CD4-positive, alpha-beta T cell (primary cell): ENCODE measurements at regions not wholly inside any gene's neighbourhood (a gene's known extent, or its start where the extent isn't known, plus 50 kb on each side); places are given as distances from the start of the nearest gene placed in this dataset.

Experiments
- ATAC-seq: fragments of 200-7000 bp; cut with Tn5 transposase; one replicate; pipeline ENCODE4 v1.10.0; 2022; ENCODE audit warnings: mild to moderate bottlenecking; ENCODE audit not compliant: poor library complexity
- CTCF ChIA-PET: fragments of 350-600 bp; sonication (Branson Sonifier 250); formaldehyde crosslinking; loops from one replicate; lab custom pipeline; 2021; ENCODE audit warnings: antibody characterized with exemption, inconsistent platforms; lab: Charles Lee
- POLR2A ChIA-PET: fragments of 350-600 bp; sonication (Branson Sonifier 250); formaldehyde crosslinking; loops from one replicate; lab custom pipeline; 2021; ENCODE audit warnings: antibody characterized with exemption, inconsistent platforms; lab: Charles Lee
- DNase-seq, 14 experiments: peaks; one replicate each; pipeline ENCODE4 v3.0.0-alpha.2; 2013 to 2020; ENCODE audit warnings: mixed read lengths in 2 of 14
- H3K27ac ChIP-seq, 2 donors: one replicate each; pipeline versions ENCODE4 v1.5.1 to v1.7.0; 2013; ENCODE audit warnings: low read length in 2 of 2, low read depth in 1 of 2, mild to moderate bottlenecking in 1 of 2
- H3K27me3 ChIP-seq, 2 experiments: 1 replicate in 1 of 2; 2 replicates in 1 of 2; pipeline versions ENCODE4 v1.6.1 to v1.7.0; 2013; ENCODE audit warnings: low read length in 2 of 2, control low read depth in 1 of 2, mild to moderate bottlenecking in 1 of 2, moderate library complexity in 1 of 2; ENCODE audit not compliant: insufficient read depth in 2 of 2, control insufficient read depth in 1 of 2
- H3K36me3 ChIP-seq: one replicate; pipeline ENCODE4 v1.6.1; 2013; ENCODE audit warnings: low read length, control low read depth; ENCODE audit not compliant: insufficient read depth
- H3K4me1 ChIP-seq: one replicate; pipeline ENCODE4 v1.6.1; 2013; ENCODE audit warnings: low read length, control low read depth; ENCODE audit not compliant: insufficient read depth
- H3K4me3 ChIP-seq: one replicate; pipeline ENCODE4 v1.5.1; 2013; ENCODE audit warnings: mild to moderate bottlenecking, low read length, moderate library complexity
- H3K9me3 ChIP-seq, 2 experiments: 1 replicate in 1 of 2; 2 replicates in 1 of 2; pipeline versions ENCODE4 v1.6.1 to v1.7.0; 2013; ENCODE audit warnings: low read length in 2 of 2, mild to moderate bottlenecking in 2 of 2, control low read depth in 1 of 2, moderate library complexity in 1 of 2; ENCODE audit not compliant: control insufficient read depth in 1 of 2, insufficient read depth in 1 of 2
- H3K27ac Mint-ChIP-seq: one replicate; pipeline ENCODE4 v1.8.0; 2020; ENCODE audit warnings: mixed read lengths
- H3K27me3 Mint-ChIP-seq: one replicate; pipeline ENCODE4 v1.8.0; 2021; ENCODE audit warnings: mixed read lengths
- H3K36me3 Mint-ChIP-seq: one replicate; pipeline ENCODE4 v1.8.0; 2021; ENCODE audit warnings: low read depth, mixed read lengths
- H3K4me1 Mint-ChIP-seq: one replicate; pipeline ENCODE4 v1.8.0; 2021; ENCODE audit warnings: low read depth, mixed read lengths
- H3K4me3 Mint-ChIP-seq: one replicate; pipeline ENCODE4 v1.8.0; 2020; ENCODE audit warnings: mild to moderate bottlenecking, mixed read lengths
- H3K9me3 Mint-ChIP-seq: one replicate; pipeline ENCODE4 v1.8.0; 2020; ENCODE audit warnings: mixed read lengths
- intact Hi-C, 2 experiments: fragments of 100-400 bp; cut with DNase I in 1 of 2; cut with micrococcal nuclease in 1 of 2; formaldehyde crosslinking; loops; one replicate each; pipeline versions ENCODE4 v1.15.1 to v1.9.0; 2023 to 2025; cut with DNase I, micrococcal nuclease
- TF ChIP-seq, protein P1 (sequence below): fragments of 200-600 bp; IDR thresholded peaks from one replicate; pipeline ENCODE4 v1.8.0; 2022; ENCODE audit warnings: antibody characterized with exemption, mild to moderate bottlenecking

GRCh38 chr2:67158718-67159117, 238.4 kb upstream of the ETAA1 start:
- H3K36me3 Mint-ChIP-seq, result no peaks in the 10 kb centered on the region

GRCh38 chr2:67159929-67160328, 237.2 kb upstream of the ETAA1 start:
- no peak for ATAC-seq
- intact Hi-C loops, result no loop called here
- POLR2A ChIA-PET, result no interaction called here
- H3K27me3 Mint-ChIP-seq, result no peaks in the 10 kb centered on the region
- no peak overlapping the region for H3K4me3 ChIP-seq
- no peaks in the 10 kb centered on the region for H3K4me1 ChIP-seq
- no peaks in the 10 kb centered on the region for H3K36me3 Mint-ChIP-seq
- peaks cover 2% of the 10 kb centered on the region for H3K9me3 Mint-ChIP-seq
- H3K4me3 Mint-ChIP-seq, result no peak overlapping the region
- DNase-seq, result no peak
- CTCF ChIA-PET, result no interaction called here
- H3K27me3 ChIP-seq, result no peaks in the 10 kb centered on the region
- H3K27ac ChIP-seq, result no peak overlapping the region
- H3K36me3 ChIP-seq, result no peaks in the 10 kb centered on the region
- H3K4me1 Mint-ChIP-seq, result no peaks in the 10 kb centered on the region
- H3K27ac Mint-ChIP-seq, result no peak overlapping the region
- H3K9me3 ChIP-seq, result no peaks in the 10 kb centered on the region
- TF ChIP-seq, protein P1, sequence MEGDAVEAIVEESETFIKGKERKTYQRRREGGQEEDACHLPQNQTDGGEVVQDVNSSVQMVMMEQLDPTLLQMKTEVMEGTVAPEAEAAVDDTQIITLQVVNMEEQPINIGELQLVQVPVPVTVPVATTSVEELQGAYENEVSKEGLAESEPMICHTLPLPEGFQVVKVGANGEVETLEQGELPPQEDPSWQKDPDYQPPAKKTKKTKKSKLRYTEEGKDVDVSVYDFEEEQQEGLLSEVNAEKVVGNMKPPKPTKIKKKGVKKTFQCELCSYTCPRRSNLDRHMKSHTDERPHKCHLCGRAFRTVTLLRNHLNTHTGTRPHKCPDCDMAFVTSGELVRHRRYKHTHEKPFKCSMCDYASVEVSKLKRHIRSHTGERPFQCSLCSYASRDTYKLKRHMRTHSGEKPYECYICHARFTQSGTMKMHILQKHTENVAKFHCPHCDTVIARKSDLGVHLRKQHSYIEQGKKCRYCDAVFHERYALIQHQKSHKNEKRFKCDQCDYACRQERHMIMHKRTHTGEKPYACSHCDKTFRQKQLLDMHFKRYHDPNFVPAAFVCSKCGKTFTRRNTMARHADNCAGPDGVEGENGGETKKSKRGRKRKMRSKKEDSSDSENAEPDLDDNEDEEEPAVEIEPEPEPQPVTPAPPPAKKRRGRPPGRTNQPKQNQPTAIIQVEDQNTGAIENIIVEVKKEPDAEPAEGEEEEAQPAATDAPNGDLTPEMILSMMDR, result no peak

More at GRCh38 chr2:67158718-67159117, 238.4 kb upstream of the ETAA1 start:
- DNase-seq, result no peak
- Histone ChIP-seq H3K27me3 (no peaks in the 10 kb centered on the region), H3K4me3 (no peak overlapping the region), H3K4me1 (no peaks in the 10 kb centered on the region), H3K9me3 (no peaks in the 10 kb centered on the region), H3K27ac (no peak overlapping the region), H3K36me3 (no peaks in the 10 kb centered on the region)
- ATAC-seq, result no peak
- ChIA-PET CTCF (no interaction called here), POLR2A (no interaction called here)
- no peak overlapping the region for H3K27ac Mint-ChIP-seq
- no peaks in the 10 kb centered on the region for H3K27me3 Mint-ChIP-seq
- intact Hi-C loops, result no loop called here
- H3K4me1 Mint-ChIP-seq, result no peaks in the 10 kb centered on the region
- H3K4me3 Mint-ChIP-seq, result no peak overlapping the region
- peaks cover 2% of the 10 kb centered on the region for H3K9me3 Mint-ChIP-seq
- TF ChIP-seq, protein P1, result no peak

DNA sequence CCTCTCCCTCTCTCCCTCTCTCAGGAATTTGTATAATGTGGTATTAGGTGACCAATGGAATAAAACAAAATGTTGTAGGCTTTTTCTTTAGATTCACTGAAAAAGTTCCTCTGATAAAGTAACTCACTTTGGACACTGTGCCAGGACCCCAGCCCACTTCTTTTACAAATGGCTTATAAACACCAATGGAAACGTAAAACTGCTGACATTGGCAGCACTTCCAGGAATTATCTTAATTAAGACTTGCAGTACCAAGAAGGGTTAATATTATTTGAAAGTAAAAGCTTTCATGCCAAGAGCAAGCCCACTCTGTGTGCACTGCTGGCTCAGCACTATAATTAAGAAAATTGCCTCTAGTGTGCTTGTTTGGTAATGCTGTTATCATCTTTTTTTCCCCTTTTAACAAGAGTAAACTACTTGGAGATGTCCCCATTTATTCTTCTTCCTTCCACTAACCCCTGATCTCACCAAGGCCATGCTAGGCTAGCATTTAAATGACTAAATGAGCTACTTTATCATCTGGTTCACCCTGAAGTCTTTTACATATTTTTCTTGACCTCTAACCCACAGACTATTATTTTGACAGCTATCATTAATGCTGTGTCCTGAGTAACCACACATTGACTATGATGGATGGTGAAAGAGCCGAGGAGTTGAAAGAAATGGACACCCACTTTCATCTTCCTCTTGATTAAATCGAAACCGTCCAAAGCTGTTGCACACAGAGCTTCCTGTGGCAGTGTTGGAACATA, 232.2 kb upstream of the ETAA1 start:
- intact Hi-C loops, result no loop called here
- no peaks in the 10 kb centered on the region for H3K9me3 ChIP-seq
- no peak overlapping the region for H3K27ac ChIP-seq
- H3K27me3 Mint-ChIP-seq, result no peaks in the 10 kb centered on the region
- H3K27ac Mint-ChIP-seq, result no peak overlapping the region
- no peak overlapping the region for H3K4me3 ChIP-seq
- no peaks in the 10 kb centered on the region for H3K27me3 ChIP-seq
- H3K4me1 Mint-ChIP-seq, result no peaks in the 10 kb centered on the region
- no peaks in the 10 kb centered on the region for H3K36me3 Mint-ChIP-seq
- H3K9me3 Mint-ChIP-seq, result peaks cover 8% of the 10 kb centered on the region
- ChIA-PET CTCF (no interaction called here), POLR2A (no interaction called here)
- TF ChIP-seq, protein P1, result no peak
- ATAC-seq, result no peak
- no peak overlapping the region for H3K4me3 Mint-ChIP-seq
- no peaks in the 10 kb centered on the region for H3K36me3 ChIP-seq
- no peaks in the 10 kb centered on the region for H3K4me1 ChIP-seq
- no peak for DNase-seq
